OCI-LY3 (cell line): ENCODE measurements at regions not wholly inside any gene's neighbourhood (a gene's known extent, or its start where the extent isn't known, plus 50 kb on each side); places are given as distances from the start of the nearest gene placed in this dataset.

Source experiments
- H2AFZ ChIP-seq: fragments of 200-600, 300-600 bp; shearing (Covaris generic); 2 replicates; pipeline ENCODE4 v1.6.0; 2014; ENCODE audit warnings: antibody characterized with exemption, low read depth, low read length
- H3K27ac ChIP-seq: fragments of 200-600, 300-600 bp; sonication (generic); 2 replicates; pipeline ENCODE4 v1.5.1; 2014; ENCODE audit warnings: mild to moderate bottlenecking, low read length, moderate library complexity, mixed read lengths
- H3K27me3 ChIP-seq: fragments of 200-600, 300-600 bp; sonication (generic); 2 replicates; pipeline ENCODE4 v1.6.1; 2014; ENCODE audit warnings: low read depth, low read length, mixed read lengths
- H3K36me3 ChIP-seq: fragments of 200-600, 300-600 bp; sonication (generic); replicated peaks from 2 replicates; pipeline ENCODE3; 2014; ENCODE audit warnings: low read depth, low read length, mixed read lengths
- H3K4me1 ChIP-seq: fragments of 300-600, 200-600 bp; sonication (generic); 2 replicates; pipeline ENCODE4 v1.6.1; 2014; ENCODE audit warnings: low read length, mixed read lengths
- H3K4me2 ChIP-seq: fragments of 200-600, 300-600 bp; sonication (generic); 2 replicates; pipeline ENCODE4 v1.6.1; 2014; ENCODE audit warnings: low read length, mixed read lengths
- H3K4me3 ChIP-seq: fragments of 300-600, 200-600 bp; sonication (generic); 2 replicates; pipeline ENCODE4 v1.5.1; 2014; ENCODE audit warnings: antibody characterized with exemption, mild to moderate bottlenecking, low read length, moderate library complexity
- H3K79me2 ChIP-seq: fragments of 300-600, 200-600 bp; shearing (Covaris generic); 2 replicates; pipeline ENCODE4 v1.6.1; 2014; ENCODE audit warnings: mild to moderate bottlenecking, low read length, mixed read lengths
- H3K9ac ChIP-seq: fragments of 300-600, 200-600 bp; shearing (Covaris generic); 2 replicates; pipeline ENCODE4 v1.6.0; 2014; ENCODE audit warnings: mild to moderate bottlenecking, low read length, moderate library complexity
- H3K9me3 ChIP-seq: fragments of 200-600, 300-600 bp; shearing (Covaris generic); 2 replicates; pipeline ENCODE4 v1.6.1; 2014; ENCODE audit warnings: low read length, mixed read lengths; ENCODE audit not compliant: insufficient read depth
- H4K20me1 ChIP-seq: fragments of 200-600, 300-600 bp; sonication (generic); 2 replicates; pipeline ENCODE4 v1.6.1; 2016; ENCODE audit warnings: low read length, mixed read lengths; ENCODE audit not compliant: insufficient read depth
- EZH2phosphoT487 ChIP-seq: fragments of 200-600 bp; shearing (Covaris generic); IDR thresholded peaks from 2 replicates; pipeline ENCODE4 v1.6.1; 2018; ENCODE audit warnings: antibody characterized with exemption, mixed run types, low read depth
- TF ChIP-seq, protein P1 (sequence below): fragments of 200-600, 300-600 bp; sonication (generic); IDR thresholded peaks from 2 replicates; pipeline ENCODE4 v1.5.1; 2014; ENCODE audit warnings: antibody characterized with exemption, low read length, low read depth

DNA sequence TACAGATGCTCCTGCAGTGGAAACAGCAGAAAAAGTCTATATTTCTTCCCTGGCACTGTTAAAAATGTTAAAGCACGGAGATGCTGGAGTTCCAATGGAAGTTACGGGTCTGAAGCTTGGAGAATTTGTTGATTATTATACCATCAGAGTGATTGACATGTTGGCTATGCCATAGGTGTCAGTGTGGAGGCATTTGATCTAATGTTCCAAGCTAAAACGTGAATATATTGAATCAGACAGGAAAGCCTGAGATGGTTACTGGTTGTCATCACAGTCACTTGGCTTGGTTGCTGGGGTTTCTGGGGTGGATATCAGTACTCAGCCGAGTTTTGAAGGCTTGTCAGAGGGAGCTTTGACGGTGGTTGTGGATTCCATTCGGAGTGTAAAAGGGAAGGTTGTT is 262.9 kb upstream of the CNTNAP5 start:
- no peak for TF ChIP-seq EZH2phosphoT487
- TF ChIP-seq, protein P1, sequence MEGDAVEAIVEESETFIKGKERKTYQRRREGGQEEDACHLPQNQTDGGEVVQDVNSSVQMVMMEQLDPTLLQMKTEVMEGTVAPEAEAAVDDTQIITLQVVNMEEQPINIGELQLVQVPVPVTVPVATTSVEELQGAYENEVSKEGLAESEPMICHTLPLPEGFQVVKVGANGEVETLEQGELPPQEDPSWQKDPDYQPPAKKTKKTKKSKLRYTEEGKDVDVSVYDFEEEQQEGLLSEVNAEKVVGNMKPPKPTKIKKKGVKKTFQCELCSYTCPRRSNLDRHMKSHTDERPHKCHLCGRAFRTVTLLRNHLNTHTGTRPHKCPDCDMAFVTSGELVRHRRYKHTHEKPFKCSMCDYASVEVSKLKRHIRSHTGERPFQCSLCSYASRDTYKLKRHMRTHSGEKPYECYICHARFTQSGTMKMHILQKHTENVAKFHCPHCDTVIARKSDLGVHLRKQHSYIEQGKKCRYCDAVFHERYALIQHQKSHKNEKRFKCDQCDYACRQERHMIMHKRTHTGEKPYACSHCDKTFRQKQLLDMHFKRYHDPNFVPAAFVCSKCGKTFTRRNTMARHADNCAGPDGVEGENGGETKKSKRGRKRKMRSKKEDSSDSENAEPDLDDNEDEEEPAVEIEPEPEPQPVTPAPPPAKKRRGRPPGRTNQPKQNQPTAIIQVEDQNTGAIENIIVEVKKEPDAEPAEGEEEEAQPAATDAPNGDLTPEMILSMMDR = no peak
- no peaks in the 10 kb centered on the region for H3K36me3 ChIP-seq
- H3K9me3 ChIP-seq = no peaks in the 10 kb centered on the region
- H3K4me1 ChIP-seq = no peaks in the 10 kb centered on the region
- H3K79me2 ChIP-seq = no peaks in the 10 kb centered on the region
- no peaks in the 10 kb centered on the region for H3K27me3 ChIP-seq
- no peaks in the 10 kb centered on the region for H4K20me1 ChIP-seq
- H2AFZ ChIP-seq = no peak overlapping the region
- H3K4me3 ChIP-seq = no peak overlapping the region
- H3K9ac ChIP-seq = no peak overlapping the region
- H3K4me2 ChIP-seq = no peak overlapping the region
- H3K27ac ChIP-seq = no peak overlapping the region

DNA sequence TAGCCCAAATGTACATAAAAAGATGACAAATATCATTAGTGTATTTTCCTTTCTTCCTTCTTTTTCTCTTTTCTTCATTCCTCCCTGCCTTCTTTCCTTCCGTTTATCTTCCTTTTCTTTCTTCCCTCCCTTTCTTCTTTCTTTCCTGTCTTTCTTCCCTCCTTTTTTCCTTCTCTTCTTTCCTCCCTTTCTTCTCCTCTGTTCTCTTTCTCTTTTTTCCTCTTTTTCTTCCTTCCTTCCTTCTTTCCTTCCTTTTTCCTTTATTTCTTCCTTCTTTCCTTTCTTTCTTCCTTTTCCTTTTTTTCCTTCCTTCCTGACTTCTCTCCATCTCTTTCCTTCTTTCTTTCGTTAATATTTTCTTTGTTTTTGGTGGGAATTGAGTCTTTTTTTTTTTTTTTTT is 256.9 kb upstream of the CNTNAP5 start:
- Histone ChIP-seq H3K4me3 (no peak overlapping the region), H3K9me3 (no peaks in the 10 kb centered on the region), H3K79me2 (no peaks in the 10 kb centered on the region), H3K4me1 (no peaks in the 10 kb centered on the region), H3K27ac (no peak overlapping the region), H3K27me3 (no peaks in the 10 kb centered on the region), H3K4me2 (no peak overlapping the region), H3K9ac (no peak overlapping the region), H3K36me3 (no peaks in the 10 kb centered on the region), H2AFZ (no peak overlapping the region), H4K20me1 (no peaks in the 10 kb centered on the region)
- TF ChIP-seq, protein P1 = no peak
- no peak for TF ChIP-seq EZH2phosphoT487

DNA sequence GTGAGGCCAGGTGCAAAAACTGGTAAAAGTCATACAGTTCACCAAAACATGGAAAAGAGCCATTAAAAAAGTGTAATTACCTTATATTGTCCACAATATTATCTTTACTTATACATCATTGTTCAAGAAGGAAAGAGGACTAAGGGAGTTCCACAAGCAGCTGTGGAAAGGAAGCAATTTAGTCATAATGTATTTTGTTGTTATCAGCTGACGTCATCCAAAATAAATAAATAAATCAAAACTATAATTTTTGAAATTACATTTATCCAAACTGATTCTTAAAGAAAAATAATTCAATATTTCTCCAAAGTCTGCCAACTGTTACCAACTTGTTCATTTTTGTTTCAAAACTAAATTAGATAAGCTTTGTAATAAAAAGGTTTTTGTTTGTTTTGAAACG is 256.1 kb upstream of the CNTNAP5 start:
- H3K4me2 ChIP-seq = no peak overlapping the region
- H3K36me3 ChIP-seq = no peaks in the 10 kb centered on the region
- no peaks in the 10 kb centered on the region for H3K79me2 ChIP-seq
- no peaks in the 10 kb centered on the region for H3K9me3 ChIP-seq
- no peak overlapping the region for H3K27ac ChIP-seq
- H4K20me1 ChIP-seq = no peaks in the 10 kb centered on the region
- no peaks in the 10 kb centered on the region for H3K27me3 ChIP-seq
- no peak overlapping the region for H3K9ac ChIP-seq
- H3K4me3 ChIP-seq = no peak overlapping the region
- no peak overlapping the region for H2AFZ ChIP-seq
- no peaks in the 10 kb centered on the region for H3K4me1 ChIP-seq
- TF ChIP-seq EZH2phosphoT487 = no peak
- TF ChIP-seq, protein P1 = no peak

DNA sequence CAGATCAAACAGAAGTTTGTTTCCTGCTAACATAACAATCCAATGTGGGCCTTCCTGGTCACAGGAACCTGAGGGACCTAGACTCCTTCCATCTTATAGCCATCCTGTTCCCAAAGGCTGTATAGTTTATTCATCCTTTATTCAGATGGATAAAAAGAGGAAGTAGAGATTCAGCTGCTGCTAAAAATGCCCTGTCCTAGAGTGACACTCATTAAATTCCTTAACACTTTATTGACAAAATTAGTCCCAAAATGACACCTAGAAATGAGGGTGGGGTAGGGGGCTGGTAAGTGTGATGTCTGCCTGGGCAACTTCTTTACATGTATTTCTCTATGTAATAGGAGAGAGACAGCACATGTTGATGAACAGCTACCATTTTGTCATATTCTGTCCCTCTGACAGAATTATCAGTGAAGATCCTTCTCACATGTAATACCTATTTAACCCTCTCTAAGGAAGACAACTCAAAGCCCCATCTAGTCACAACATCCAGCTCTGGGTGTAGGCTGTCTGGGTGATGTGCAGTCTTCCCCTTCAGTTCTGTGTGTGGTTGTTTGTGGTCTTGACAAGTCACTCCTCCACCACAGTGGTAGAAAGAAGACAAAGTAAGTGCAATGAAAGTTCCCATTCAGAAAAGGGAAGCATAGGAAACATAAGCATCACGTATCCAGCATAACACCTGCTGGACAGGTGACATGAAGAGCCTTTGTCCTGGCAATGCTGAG is 253.9 kb upstream of the CNTNAP5 start:
- Histone ChIP-seq H3K9me3 (no peaks in the 10 kb centered on the region), H3K4me2 (no peak overlapping the region), H3K9ac (no peak overlapping the region)

More for the DNA sequence above, 253.9 kb upstream of the CNTNAP5 start:
- TF ChIP-seq, protein P1 = no peak
- TF ChIP-seq EZH2phosphoT487 = no peak
- no peaks in the 10 kb centered on the region for H3K4me1 ChIP-seq
- H3K79me2 ChIP-seq = no peaks in the 10 kb centered on the region
- no peak overlapping the region for H3K4me3 ChIP-seq
- no peak overlapping the region for H3K27ac ChIP-seq
- no peak overlapping the region for H2AFZ ChIP-seq
- H4K20me1 ChIP-seq = no peaks in the 10 kb centered on the region
- H3K36me3 ChIP-seq = no peaks in the 10 kb centered on the region
- H3K27me3 ChIP-seq = no peaks in the 10 kb centered on the region
